ENCODE measurements at regions not wholly inside any gene's neighbourhood (a gene's known extent, or its start where the extent isn't known, plus 50 kb on each side); places are given as distances from the start of the nearest gene placed in this dataset.

DNA sequence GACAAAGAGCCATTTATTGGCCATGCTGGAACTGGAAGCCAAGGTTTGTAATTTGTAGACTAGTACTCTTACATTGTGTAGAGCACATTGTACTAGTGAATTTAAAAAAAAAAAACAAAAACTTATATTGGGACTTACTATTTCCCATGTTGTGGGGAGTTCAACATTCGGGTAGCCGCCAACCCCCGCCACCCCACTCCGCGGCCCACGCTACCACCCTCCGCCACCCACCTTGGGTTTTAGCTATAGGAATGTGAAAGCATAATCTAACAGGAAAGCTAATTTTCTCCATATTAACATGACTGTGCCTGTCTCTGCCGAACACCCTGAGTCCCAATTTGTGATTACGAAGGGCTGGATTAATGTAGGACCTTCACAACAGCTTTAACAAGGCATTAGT is 275.8 kb downstream of the FIGN start:
- no peak for DNase-seq (ENCODE audit: low spot score)

DNA sequence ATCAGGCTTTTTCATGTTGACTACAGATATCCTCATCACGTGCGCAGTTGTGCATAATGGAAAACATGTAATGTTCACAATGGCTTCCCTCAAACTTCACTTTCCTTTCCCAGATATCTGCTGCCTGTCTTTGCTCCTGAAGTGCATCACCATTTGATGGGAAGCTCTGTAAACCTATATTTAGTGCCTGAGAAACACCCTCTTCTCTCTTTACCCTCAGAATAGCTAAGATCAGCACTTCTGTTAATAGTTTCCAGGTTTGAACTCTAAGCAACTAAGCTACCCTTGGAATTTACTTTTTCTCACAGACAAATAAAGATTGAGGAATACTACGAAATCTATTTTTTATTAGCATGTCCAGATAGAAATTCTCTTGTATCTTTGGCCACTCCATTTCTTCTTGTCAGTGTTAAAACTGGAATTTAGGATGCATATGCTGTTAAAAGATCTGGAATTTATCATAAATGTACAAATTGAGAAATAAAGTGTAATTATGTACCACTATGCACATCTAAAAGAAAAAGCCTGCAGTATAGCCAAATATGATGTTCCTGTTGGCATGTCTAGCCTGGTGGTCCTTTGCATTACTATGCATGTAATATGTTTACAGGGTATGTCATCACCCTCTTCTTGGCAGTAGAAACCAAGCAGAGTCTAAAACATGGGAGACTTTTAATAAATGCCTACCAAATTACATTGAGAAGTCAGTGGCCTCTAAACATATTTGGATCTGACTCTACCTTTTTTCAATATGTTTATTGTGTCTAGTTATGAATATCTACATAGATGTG is 278.7 kb downstream of the FIGN start:
- no peak for DNase-seq (ENCODE audit: low spot score)

DNA sequence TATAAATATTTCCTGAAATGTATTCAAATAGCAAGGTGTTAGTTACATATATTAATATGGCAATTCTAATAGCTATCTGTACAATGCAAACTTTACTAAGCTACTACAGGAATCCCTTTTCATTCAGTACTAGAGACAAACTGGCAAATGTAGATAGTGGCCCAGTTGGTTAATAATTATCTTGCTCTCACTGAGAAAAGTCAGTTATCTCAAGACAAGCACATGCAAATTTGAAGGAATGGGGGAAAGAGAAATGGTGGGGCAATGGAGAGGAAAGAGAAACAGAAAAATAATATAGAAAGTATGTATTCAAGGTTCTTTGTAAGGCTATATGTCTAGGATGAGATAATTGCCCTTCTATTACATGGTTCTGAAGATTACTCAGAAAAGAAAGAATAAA is 280.0 kb downstream of the FIGN start:
- no peak for DNase-seq (ENCODE audit: low spot score)

DNA sequence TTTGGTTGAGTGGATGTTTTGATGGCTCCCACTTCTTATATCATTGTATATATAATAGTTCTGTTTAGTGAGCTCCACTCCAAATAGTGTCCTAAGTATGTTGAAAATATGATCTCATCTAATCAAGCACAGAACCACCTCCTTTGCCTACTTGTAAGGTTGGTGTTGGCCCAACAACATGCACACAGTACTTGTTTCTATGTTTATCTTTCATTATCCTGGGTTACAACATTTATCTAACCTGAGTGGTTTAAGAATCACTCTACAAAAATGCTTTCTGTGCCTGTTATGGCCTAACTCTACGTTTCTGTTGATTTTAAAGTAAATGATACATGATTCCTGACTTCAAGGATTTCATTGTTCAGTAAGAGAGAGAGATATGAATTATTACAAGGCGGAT is 281.9 kb downstream of the FIGN start:
- DNase-seq (ENCODE audit: low spot score), result no peak

DNA sequence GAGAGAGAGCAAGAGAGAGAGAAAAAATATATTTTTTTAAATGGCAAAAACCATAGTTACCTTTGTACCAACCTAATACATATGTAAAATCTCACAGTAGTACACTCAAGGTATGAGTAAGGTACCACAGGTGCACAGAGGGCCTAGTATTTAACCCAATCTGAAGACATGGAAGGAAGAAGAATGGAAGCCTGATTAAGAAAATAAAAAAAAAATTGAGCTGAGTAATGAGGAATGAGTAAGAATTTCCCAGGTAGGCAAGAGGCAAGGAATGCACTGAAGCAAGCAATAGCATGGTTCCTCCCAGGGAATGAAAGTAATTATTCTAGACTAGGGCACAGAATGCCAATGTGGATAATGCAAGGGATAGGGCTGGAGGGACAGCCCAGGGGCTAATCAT is 294.2 kb downstream of the FIGN start:
- DNase-seq (ENCODE audit: low spot score), result no peak

DNA sequence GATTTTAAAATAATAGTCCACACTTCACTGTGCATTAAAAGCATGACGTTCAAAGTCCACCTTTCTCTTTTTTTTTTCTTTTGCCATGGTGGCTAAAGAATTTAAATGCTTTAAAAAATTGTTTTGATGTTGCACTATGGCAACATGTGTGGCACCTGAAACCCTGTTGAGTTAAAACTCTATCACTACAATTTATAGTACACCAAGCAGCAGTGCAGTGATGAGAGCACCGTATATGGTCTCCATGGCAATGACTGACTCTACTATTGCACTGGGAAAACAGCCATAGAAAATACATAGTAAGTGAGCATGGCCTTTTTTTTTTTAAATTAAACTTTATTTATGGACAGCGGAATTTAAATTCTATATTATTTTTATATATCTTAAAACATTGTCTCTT is 298.8 kb downstream of the FIGN start:
- no peak for DNase-seq (ENCODE audit: low spot score)

DNA sequence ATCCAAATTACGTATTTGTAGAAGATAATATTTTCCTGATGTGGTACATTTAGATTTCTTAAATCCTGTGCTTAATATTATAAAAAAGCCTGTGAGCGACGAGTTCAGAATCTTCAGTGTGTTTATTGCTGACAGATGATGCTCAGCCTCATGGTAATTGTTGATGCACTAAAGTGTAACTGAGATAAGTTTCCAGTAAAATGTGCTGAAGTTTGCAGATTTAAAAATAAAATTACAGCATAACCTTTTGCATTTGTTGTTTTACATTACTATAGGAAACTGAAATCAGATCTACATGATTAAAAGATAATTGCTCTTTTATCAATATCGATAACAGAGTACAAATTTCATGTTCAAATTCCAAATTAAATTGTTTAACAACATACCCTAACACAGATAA is 307.6 kb downstream of the FIGN start:
- DNase-seq (ENCODE audit: low spot score), result no peak

DNA sequence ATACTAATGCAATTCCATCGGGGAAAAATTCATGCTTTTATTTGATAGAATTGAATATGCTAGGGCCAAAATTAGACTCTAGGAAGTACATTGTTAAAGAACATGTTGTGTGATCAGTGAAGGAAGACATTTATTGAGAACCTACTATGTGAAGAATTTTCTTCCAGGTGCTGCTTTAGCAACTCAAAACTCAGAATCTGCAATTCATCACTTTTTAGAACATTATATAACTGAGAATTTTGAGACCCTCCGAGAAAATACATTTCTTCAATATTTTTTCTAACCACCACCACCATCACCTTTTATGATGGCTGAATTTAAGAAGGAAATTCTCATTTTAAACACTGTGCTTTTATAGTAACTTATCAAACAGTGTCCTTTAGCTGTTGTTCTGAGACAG is 315.2 kb downstream of the FIGN start:
- no peak for DNase-seq (ENCODE audit: low spot score)

DNA sequence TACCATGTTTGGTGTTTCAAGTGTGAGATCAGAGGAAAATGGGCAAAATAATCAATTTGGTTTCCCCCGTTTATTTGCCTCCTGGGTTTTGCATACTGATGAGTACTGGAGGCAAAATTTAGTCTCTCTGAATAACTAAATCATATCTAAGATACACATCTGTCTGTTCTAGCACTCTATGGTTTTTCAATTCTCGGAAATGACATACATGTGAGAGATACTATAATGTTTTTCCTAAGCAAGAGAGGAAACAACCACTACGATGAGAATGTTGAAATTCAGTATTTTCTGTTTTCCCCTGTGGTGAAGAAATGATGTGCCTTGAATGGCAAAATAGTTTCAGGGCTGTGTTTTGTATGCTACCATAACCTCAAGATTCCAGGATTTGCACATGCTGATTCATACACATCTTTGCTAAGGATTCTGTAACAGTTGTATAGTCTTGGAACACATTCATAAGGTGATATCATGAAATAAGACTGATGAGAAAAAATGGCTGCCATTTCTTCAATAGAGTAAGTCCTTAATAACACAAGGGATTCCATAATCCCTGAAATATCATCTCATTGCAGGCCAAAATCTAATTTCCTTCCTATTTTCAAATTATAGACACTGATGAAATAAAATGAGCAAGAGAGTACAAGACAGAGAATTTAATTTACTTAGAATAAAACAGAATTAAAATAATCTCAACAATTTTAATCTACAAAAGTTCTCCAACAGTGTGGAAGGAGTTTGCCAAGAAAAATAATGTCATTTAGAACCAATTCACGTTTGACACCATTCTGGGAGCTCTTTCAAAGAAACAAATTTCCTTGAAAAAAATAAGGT is 316.6 kb downstream of the FIGN start:
- DNase-seq (ENCODE audit: low spot score), result no peak

DNA sequence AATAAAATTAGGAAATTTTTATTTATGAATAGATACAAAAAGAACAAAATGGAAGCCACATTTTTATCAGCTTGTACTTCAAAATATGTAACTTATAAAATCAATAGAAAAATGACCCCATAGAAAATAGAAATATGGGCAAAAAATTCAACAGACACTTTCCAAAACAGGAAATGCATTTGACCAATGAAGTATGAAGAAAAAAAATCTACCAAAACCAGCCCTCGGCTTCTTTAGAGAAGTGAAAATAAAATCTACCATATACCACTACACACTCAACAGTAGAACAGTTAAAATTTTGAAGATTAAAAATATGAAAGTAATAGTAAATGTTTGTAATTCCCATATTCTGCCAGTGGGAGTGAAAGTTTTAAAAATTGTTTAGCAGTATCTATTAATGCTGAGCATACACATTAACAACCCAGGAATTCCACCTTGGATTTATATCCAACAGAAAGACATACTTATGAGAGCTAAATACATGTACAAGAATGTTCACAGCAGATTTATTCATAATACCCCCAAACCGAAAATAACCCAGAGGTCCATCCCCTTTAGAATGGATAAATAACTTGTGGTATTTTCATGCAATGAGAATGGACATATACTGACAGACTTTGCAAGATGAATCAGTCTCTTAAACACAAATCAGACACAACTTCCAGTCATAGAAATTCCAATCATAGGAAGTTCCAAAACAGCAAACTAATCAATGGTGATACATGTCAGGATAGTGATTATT is 318.0 kb downstream of the FIGN start:
- DNase-seq (ENCODE audit: low spot score), result no peak

DNA sequence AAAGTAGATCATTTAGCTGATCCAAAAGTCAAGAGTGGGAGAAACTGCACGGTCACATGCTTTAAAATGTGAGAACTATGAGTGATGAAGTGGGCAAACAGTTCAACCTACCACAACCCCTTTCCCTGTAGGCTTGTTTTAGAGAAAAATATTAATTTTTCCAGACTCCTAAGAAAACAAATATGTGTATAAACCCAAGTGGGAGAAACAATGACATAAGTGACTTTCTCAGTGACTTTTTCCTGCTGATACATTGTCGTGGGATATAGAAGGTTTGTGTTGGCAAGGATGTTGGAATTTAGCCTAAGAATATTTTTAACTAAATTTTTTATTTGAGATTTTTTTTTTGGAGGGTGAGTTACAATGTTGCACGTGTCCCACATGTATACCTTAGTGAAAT is 321.7 kb downstream of the FIGN start:
- DNase-seq (ENCODE audit: low spot score), result no peak

DNA sequence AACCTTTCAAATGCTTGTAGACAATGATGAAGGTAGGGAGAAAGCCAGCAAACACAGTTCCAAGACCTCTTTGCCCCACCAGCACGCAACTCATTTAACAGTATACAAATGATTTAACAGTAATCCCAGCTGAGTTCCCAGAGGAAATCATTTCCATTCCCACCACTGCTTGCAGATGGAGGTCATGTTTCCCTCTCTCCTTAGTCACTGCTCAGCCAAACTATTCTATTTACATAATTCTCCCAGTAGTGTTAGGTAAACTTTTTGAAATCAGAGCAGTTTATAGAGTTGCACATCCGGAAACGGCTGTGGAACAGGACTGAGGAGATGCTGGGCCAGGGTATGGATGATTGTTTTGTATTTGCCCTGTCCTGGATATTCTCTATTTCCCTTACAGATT is 328.5 kb downstream of the FIGN start:
- no peak for DNase-seq (ENCODE audit: low spot score)

DNA sequence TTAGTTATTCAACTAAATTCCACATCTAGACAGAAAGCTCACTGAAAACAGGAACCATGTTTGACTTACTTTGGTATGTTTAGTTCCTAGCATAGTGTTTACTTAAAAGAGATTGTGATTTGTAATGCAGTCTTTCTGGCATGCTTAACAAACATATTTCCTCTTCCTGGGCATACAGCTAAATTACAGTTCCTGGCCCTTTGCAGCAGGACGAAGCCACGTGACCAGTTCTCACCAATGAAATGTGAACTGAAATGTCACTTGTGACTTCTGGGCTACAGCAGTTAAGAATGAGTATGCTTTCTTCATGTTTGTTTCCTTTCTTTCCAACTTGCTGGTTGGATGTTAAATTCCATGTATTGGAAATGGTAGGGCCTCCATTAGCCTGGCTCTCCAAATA is 330.5 kb downstream of the FIGN start:
- no peak for DNase-seq (ENCODE audit: low spot score)

DNA sequence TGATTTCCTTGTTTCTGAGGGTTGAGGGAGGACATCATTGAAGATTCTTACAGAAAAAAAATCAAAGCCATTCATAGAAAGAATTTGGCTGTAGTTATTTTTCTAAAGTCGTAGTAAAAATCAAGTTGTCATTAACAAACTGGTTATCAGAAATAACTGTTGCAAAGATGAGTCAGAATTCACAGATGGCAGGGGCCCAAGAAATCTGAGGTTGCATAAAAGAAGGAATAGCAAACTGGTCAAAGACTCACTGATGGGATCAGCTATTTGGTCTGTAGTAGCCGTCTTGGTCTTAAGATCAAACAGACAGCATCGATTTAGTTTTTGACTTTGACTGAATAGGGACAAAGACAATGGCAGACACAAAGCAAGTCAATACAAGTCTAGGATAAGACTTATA is 334.3 kb downstream of the FIGN start:
- peak; percentile 4 for DNase-seq (ENCODE audit: low spot score)

DNA sequence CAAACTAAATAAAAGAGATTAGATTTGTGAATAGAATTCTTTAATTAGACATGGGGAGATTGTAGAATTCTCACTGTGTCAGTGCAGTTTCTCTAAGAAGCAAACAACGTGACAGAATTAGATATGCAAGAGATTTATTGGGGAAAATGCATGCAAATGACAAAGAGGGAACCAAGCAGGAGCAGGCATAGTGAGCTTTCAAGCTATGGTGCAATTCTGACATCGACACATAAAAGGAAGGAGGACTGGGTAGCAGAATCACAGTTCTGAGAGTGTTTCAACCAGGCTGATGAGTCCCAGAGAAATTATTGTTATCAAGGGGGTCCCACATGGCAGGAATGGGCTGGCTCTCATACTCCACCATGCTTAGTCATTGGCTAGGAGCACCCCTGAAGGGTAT is 338.4 kb downstream of the FIGN start:
- DNase-seq (ENCODE audit: low spot score), result no peak

DNA sequence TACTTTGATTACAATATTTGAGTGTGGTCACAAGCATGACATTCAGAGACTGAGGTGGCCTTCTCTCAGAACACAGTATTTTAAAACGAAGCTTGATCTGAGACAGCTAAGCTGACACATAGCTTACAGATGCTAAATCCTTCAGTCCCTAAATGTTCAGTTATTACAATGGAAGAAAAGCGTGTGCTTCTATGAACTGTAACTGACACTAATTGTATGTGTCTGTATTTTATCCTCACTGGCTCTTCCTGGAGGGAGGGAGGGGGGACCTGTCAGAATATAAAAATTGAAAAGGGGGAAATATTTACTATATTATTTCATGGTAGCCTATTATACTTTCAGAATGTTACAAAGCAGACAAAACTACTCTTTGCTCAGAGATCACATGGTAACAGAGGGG is 340.2 kb downstream of the FIGN start:
- DNase-seq (ENCODE audit: low spot score), result no peak

DNA sequence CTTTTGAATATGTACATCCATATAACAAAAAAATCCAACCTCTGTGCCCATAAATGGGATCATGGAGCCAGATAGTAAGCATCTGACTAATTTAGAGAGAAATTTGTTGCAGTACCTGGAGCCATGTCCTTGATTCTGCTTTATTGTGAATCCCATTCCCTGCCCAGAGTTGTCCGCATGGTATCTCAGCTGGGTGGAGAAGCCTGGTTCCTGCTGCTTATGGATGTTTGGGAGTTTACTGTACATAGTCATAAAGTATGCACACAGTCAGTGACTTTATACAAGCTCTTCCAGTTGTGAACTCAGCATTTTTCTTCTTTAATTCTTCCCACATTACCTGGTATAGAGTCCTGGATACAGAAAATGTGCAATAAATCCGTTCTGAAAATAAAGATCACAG is 346.0 kb downstream of the FIGN start:
- DNase-seq (ENCODE audit: low spot score), result no peak

DNA sequence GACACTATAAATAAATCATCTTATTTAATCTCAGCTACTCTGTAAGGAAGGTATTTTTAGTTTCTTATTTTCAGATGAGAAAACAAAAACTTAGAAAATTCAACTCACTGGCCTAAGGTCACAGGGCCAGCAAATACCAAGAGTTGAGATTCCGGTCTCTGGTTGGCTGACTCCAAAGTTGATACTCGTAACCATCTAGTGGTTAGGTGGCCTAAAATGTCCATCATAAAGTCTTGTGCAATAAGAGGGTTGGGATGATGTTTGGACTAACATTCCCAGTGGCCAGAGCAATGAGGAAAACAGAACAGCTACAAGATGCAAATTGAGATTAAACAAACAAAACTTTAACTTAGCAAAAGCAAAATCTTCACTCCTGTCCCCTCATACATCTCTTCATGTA is 360.3 kb downstream of the FIGN start:
- no peak for DNase-seq (ENCODE audit: low spot score)

DNA sequence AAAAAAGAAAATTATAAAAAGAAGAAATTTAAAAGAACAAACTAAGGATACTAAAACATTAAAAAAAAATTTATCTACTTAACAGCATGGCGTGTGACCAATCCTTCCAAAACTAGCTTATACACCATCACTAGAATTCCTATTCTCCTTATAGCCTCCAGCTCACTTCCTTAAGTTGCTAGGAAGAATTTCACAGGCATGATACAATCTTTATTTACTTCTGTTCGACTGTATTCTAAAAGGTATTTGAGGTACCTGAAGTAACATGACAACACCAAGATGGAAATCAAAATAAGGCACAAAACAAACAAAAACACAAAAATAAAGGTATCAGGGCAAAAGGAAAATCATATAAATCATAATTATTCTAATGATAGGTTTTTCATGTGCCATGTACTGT is 360.7 kb downstream of the FIGN start:
- no peak for DNase-seq (ENCODE audit: low spot score)

DNA sequence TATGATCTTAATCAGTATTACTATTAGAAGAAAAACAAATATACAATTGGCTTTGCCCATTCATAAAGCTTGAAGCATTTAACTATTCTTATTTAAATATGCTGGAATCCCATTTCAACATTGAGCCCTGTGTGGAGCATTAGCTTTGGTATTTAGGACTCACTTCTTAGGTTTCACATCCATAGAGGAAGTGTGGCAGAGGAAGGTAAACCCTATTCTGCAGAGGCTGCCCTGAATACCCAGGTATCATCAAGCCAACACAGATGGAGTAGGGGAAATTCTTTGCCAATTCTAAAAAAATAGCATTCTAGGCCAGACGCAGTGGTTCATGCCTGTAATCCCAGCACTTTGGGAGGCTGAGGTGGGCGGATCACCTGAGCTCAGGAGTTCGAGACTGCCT is 361.5 kb downstream of the FIGN start:
- no peak for DNase-seq (ENCODE audit: low spot score)

DNA sequence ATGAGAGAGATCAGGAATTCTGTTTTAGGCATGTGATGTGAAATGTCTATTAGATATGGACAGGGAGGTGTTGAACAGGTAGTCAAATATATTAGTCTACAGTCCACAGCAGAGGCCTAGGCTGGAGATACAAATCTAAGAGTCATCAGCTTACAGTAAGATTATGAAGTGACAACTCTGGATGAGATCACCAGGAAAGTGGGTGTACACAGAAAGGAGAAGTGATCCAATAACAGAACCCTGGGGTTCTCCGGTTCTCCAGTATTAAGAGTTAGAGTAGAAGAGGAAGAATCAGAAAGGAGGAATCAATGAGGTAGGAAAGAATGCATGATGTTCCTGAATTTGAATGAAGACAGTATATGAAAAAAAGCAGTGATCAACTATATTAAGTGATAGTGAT is 362.3 kb downstream of the FIGN start:
- DNase-seq (ENCODE audit: low spot score), result no peak

DNA sequence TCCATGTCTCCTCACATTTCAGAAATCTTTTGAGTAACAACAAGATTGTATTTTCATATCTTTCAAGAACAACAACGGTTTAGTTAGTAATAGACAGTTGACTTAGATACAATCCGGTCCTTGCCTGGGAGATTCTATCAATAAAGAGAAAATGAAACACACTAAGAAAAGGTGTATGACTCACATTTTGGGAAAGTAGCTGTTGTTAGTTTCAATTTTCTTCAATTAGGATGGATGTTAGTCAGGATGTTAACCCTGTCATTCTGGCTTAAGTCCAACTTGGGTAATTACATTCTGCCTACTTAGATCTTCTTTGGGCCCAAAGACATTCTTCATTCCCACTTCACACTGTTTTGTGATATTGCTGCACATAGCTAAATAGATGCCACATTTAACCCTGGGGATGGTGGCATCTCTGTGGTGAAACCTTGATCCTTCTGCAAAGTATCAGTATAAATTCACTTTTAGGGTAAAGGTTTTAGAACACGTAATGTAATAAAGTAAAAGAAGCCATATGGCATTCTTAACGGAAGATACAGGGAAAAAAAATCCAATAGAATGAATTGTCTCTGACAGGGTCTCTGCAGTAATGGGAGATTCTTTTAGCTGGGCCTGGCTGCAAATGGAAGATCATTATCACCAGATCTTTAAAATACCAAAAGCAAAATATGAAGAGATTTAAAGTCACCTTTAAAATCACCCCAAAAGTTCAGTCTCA is 365.5 kb downstream of the FIGN start:
- DNase-seq (ENCODE audit: low spot score), result no peak
